Fibroblast of mammary gland (primary cell): ENCODE measurements at regions not wholly inside any gene's neighbourhood (a gene's known extent, or its start where the extent isn't known, plus 50 kb on each side); places are given as distances from the start of the nearest gene placed in this dataset.
"Not testable (repeated sequence)": the region's sequence is repeated elsewhere in the genome, so short reads cannot be mapped to it uniquely, and the experiment has no call there.

Experiments
- DNase-seq: peaks from one replicate; pipeline ENCODE4 v3.0.0-alpha.2; 2010; ENCODE audit warnings: low read depth
- H3K4me3 ChIP-seq: 2 replicates; pipeline ENCODE4 v1.5.1; 2011; ENCODE audit warnings: low read depth, mild to moderate bottlenecking, low read length, moderate library complexity; ENCODE audit not compliant: control insufficient read depth
- TF ChIP-seq, protein P1 (sequence below): conservative IDR thresholded peaks from 2 replicates; pipeline ENCODE4 v1.5.1; 2011; ENCODE audit warnings: low read depth, low read length, inconsistent platforms; ENCODE audit not compliant: control insufficient read depth, insufficient read depth

DNA sequence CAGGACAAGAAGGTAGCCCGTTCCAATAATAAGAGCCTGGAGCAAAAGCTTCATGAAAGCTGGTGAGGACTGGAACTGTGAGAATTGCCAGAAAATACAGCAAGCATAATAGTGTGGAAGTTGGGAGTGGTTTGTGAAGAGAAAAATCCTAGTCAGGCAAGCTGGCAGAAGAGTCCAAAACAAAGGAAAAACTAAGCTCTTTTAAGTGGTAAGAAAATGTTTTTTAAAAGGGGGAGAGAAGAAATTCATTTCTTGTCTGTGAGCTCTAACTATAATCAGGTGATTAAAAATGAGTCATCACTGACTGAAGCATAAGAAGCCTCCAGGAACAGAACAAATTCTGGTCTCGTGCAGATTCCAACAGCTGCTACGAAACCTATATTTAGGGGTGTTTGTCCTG is 102.6 kb downstream of the CAAP1 start:
- DNase-seq: peak; percentile 67
- H3K4me3 ChIP-seq: no peak overlapping the region
- TF ChIP-seq, protein P1, sequence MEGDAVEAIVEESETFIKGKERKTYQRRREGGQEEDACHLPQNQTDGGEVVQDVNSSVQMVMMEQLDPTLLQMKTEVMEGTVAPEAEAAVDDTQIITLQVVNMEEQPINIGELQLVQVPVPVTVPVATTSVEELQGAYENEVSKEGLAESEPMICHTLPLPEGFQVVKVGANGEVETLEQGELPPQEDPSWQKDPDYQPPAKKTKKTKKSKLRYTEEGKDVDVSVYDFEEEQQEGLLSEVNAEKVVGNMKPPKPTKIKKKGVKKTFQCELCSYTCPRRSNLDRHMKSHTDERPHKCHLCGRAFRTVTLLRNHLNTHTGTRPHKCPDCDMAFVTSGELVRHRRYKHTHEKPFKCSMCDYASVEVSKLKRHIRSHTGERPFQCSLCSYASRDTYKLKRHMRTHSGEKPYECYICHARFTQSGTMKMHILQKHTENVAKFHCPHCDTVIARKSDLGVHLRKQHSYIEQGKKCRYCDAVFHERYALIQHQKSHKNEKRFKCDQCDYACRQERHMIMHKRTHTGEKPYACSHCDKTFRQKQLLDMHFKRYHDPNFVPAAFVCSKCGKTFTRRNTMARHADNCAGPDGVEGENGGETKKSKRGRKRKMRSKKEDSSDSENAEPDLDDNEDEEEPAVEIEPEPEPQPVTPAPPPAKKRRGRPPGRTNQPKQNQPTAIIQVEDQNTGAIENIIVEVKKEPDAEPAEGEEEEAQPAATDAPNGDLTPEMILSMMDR: no peak

DNA sequence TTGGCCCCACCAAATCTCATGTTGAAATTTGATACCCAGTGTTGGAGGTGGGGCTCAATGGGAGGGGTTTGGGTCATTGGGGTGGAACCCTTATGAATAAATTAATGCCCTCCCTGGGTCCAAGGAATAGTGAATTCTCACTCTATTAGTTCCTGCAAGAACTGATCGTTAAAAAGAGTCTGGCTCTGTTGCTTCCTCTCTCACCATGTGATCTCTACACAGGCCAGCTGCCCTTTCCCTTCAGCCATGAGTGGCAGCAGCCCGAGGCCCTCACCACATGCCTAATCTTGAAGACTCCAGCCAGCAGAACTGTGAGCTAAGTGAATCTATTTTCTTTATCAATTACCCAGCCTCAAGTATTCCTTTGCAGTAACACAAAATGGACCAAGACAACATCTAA is 106.0 kb downstream of the CAAP1 start:
- no peak overlapping the region for H3K4me3 ChIP-seq
- DNase-seq: no peak
- TF ChIP-seq, protein P1: no peak

DNA sequence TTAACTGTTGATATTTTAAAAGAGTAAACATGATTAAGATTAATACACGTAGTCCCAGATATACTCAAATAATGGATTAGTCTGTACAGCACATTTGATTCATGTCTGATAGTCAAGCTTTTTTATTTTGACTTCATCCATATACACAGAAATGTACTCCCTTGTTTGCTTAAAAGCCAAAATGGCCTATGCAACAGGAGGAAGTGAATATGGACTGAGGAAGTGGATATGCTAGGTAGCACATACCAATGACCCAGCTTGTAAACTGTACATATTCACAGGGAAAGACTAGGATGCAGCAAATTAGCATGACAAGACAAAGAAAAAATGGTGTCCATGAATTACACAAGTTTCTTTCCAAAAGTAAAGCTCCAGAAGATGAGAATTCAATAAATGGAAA is 109.7 kb downstream of the CAAP1 start:
- TF ChIP-seq, protein P1: no peak
- no peak for DNase-seq
- H3K4me3 ChIP-seq: no peak overlapping the region

DNA sequence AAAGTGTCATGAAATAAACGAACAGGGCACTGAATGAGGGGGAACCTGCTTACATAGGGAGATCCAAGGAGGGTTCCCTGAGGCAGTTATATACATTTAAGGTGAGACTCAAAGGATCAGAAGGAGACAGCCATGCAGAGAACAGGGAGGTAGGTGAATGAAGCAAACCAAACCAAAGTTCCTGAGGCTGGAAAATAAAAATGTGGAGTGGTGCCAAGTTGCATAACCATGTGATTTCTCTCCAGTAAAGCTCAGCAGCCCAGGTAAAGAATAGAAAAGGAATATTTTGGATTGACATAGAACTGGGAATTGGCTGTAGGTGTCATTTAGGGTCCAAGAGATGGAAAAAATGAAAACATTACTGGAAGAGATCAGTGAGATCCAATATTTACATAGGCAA is 110.7 kb downstream of the CAAP1 start:
- DNase-seq: no peak
- TF ChIP-seq, protein P1: no peak
- H3K4me3 ChIP-seq: no peak overlapping the region

DNA sequence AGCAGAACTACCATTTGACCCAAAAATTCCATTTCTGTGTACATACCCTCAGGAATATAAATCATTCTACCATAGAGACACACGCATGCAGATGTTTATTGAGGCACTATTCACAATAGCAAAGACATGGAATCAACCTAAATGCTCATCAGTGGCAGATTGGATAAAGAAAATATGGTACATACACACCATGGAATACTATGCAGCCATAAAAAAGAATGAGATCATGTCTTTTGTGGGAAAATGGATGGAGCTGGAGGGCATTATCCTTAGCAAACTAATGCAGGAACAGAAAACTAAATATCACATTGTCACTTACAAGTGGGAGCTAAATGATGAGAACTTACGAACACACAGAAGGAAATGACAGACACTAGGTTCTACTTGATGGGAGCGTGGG is 112.3 kb downstream of the CAAP1 start:
- DNase-seq, H3K4me3 ChIP-seq: not testable (repeated sequence)

DNA sequence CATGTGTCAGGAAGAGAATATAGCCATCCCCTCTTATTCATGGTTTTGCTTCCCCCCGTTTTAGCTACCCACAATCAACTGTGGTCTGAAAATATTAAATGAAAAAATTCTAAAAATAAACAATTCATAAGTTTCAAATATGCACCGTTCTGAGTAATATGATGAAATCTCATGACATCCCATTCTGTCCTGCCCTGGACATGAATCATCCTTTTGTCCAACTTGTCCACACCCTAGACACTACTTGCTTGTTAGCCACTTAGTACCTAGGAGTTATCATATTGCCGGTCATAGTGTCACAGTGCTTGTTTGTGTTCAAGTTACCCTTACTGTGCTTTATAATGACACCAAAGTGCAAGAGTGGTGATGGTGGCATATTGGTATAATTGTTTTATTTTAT is 113.5 kb downstream of the CAAP1 start:
- peak; percentile 29 for DNase-seq
- no peak overlapping the region for H3K4me3 ChIP-seq
- TF ChIP-seq, protein P1: no peak

DNA sequence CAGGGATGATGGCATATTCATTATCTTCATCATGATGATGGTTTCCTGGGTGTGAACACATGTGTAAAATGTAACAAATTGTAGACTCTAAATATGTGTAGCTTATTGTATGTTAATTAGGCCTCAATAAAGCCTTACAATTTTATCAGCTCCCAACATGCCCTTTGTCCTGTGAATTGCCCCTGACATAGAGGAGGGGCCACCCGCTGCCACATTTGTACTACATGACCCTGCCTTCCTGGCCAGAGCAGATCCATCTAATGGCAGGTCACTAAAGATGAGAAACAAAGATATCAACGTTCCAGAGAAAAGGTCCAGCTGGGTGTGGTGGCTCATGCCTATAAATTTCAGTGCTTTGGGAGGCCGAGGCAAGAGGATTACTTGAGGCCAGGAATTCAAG is 117.2 kb downstream of the CAAP1 start:
- no peak for DNase-seq
- H3K4me3 ChIP-seq: no peak overlapping the region
- TF ChIP-seq, protein P1: no peak
